ENCODE measurements at regions not wholly inside any gene's neighbourhood (a gene's known extent, or its start where the extent isn't known, plus 50 kb on each side); places are given as distances from the start of the nearest gene placed in this dataset.

DNA sequence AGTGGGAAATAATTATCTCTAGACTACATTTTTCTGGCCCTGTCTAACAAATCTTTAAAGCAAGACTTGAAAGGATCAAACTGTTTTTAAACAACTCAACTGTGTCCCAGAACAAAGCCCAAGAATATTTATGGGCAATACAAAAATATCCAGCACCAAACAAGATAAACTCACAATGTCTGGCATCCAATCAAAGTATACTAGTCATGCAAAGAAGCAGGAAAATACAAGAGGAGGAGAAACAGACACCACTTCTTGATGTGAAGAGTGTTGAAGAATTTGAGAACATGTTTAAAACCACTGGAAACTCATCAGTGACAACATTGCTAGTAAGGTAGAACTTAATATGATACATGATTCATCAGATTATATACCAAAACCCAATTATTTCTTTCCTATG, 66.1 kb upstream of the CDC42EP3 start:
- Histone ChIP-seq H3K4me3 (no peak overlapping the region), H3K36me3 (no peaks in the 10 kb centered on the region), H3K27me3 (replicated peaks; ENCODE audit: insufficient read depth) (no peaks in the 10 kb centered on the region), H3K27ac (peak overlapping the region in 1 of 2 donors; percentile 65), H3K9me3 (no peaks in the 10 kb centered on the region), H3K4me1 (ENCODE audit: control insufficient read depth in 1 of 2, low read depth in 2 of 2) (peaks cover 23 to 71% of the 10 kb centered on the region in 2 donors)
- DNase-seq (ENCODE audit: low spot score) (no peak), ATAC-seq (ENCODE audit: insufficient number of reproducible peaks, low FRiP score, low read depth) (no peak)
- TF ChIP-seq, protein P1, sequence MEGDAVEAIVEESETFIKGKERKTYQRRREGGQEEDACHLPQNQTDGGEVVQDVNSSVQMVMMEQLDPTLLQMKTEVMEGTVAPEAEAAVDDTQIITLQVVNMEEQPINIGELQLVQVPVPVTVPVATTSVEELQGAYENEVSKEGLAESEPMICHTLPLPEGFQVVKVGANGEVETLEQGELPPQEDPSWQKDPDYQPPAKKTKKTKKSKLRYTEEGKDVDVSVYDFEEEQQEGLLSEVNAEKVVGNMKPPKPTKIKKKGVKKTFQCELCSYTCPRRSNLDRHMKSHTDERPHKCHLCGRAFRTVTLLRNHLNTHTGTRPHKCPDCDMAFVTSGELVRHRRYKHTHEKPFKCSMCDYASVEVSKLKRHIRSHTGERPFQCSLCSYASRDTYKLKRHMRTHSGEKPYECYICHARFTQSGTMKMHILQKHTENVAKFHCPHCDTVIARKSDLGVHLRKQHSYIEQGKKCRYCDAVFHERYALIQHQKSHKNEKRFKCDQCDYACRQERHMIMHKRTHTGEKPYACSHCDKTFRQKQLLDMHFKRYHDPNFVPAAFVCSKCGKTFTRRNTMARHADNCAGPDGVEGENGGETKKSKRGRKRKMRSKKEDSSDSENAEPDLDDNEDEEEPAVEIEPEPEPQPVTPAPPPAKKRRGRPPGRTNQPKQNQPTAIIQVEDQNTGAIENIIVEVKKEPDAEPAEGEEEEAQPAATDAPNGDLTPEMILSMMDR (IDR thresholded peaks at IDR 0.05): no peak

DNA sequence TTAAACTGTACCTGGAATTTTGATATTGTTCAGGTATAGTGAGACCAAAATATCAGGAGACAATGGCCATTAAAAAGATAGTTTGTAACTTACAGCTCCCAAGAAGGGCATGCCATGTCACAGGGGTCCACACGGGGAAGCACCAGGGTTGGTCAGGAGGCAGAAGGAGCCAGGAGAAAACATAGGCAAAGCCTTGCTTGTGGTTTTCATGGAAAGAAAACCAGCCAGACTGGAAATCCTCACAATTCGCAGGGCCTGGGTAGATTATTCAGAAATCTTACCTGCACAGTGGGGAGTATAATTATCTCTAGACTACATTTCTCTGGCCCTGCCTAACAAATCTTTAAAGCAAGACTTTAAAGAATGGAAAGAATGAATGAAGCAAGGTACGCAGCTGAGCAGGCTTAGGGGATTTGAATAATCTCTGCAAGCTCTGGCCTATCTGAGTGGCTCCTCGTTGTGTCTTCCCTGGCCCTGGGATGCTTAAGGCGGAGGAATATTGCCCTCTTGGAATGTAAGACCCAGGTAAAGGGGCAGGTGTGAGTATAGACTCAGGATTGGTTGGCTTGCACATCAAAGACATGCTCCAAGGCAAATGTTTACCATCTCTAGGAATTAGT, 66.9 kb upstream of the CDC42EP3 start:
- no peaks in the 10 kb centered on the region for H3K9me3 ChIP-seq
- TF ChIP-seq, protein P1 (IDR thresholded peaks at IDR 0.05): no peak
- ATAC-seq (ENCODE audit: insufficient number of reproducible peaks, low FRiP score, low read depth) (no peak), DNase-seq (ENCODE audit: low spot score) (no peak)
- H3K4me3 ChIP-seq: no peak overlapping the region
- no peak overlapping the region for H3K27ac ChIP-seq
- no peaks in the 10 kb centered on the region for H3K27me3 ChIP-seq (replicated peaks; ENCODE audit: insufficient read depth)
- no peaks in the 10 kb centered on the region for H3K36me3 ChIP-seq
- peaks cover 23 to 70% of the 10 kb centered on the region in 2 donors for H3K4me1 ChIP-seq (ENCODE audit: control insufficient read depth in 1 of 2, low read depth in 2 of 2)

DNA sequence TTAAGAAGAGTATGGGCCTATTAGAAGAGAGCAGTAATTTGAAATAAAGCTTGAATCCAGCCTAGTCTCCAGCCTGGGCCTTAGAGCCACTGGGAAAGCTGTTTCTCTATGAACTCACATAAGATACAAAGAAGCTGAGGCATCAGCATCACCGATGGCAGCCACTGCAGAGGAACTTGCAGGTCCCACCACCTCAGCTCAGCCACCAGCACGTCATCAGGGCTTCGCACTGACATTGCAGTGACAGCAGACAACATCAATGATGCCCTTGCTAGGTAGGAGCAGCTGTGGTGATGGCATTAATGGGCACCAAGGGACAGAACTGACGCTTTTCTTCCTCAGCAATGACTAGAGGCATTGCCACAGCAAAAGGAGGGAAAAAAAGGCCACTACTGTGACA, 67.7 kb upstream of the CDC42EP3 start:
- Histone ChIP-seq H3K4me3 (no peak overlapping the region), H3K36me3 (no peaks in the 10 kb centered on the region), H3K9me3 (no peaks in the 10 kb centered on the region), H3K4me1 (ENCODE audit: control insufficient read depth in 1 of 2, low read depth in 2 of 2) (peaks cover 20 to 63% of the 10 kb centered on the region in 2 donors), H3K27ac (no peak overlapping the region), H3K27me3 (replicated peaks; ENCODE audit: insufficient read depth) (no peaks in the 10 kb centered on the region)
- no peak for DNase-seq (ENCODE audit: low spot score)
- ATAC-seq (ENCODE audit: insufficient number of reproducible peaks, low FRiP score, low read depth): no peak
- TF ChIP-seq, protein P1 (IDR thresholded peaks at IDR 0.05): no peak

DNA sequence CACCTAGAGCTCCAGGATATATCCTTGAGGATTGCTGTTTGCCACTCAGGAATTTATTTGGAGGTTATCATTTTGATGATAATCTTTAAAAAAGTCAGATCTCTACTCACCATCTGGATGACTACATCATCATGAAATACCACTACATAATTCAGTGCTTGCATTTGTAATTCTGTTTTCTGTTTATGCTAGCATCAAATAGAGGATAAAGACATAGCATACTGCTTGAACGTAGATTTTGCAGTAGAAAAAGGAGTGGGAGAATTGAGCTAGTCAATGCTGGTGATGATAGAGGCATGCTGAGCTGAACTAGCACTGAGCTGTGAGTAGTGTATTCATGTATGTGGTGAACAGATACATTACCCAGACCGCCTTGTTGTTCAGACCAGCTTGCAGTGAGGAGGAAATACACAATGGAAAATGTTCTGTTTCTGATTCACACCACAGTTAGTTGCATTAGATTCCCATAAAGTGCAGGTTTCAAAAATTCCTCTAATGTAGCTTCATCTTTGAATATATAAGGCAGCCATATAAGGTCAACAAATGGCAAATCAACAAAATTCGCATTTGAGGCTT, 68.8 kb upstream of the CDC42EP3 start:
- Histone ChIP-seq H3K27ac (peak overlapping the region in 1 of 2 donors; percentile 0), H3K27me3 (replicated peaks; ENCODE audit: insufficient read depth) (no peaks in the 10 kb centered on the region), H3K4me1 (ENCODE audit: control insufficient read depth in 1 of 2, low read depth in 2 of 2) (peaks cover 11 to 55% of the 10 kb centered on the region in 2 donors), H3K36me3 (no peaks in the 10 kb centered on the region), H3K9me3 (no peaks in the 10 kb centered on the region), H3K4me3 (no peak overlapping the region)
- no peak for ATAC-seq (ENCODE audit: insufficient number of reproducible peaks, low FRiP score, low read depth)
- DNase-seq (ENCODE audit: low spot score): no peak
- TF ChIP-seq, protein P1 (IDR thresholded peaks at IDR 0.05): no peak

DNA sequence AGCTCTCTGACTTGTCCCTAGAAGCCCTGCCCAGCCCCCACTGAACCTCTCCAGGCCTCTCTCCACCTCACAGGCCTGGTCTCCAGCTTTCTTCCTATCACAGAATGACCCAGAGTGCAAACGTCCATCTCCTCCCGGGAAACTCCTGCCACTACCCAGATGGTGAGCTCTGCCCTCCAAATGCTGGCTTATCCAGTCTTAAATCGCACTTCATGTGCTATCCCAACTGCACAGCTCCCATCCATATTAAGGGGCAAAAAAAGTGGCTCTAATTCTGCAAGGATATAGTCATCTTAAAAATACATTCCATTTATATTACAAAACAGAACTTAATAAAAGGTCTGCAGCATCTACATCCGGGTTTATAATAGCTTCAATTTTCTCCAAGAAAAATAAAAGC, 70.8 kb upstream of the CDC42EP3 start:
- H3K36me3 ChIP-seq: no peaks in the 10 kb centered on the region
- H3K4me3 ChIP-seq: no peak overlapping the region
- ATAC-seq (ENCODE audit: insufficient number of reproducible peaks, low FRiP score, low read depth) (peak; percentile 79), DNase-seq (ENCODE audit: low spot score) (no peak)
- H3K27ac ChIP-seq: peak overlapping the region; percentile 82 to 96
- no peaks in the 10 kb centered on the region for H3K27me3 ChIP-seq (replicated peaks; ENCODE audit: insufficient read depth)
- H3K9me3 ChIP-seq: no peaks in the 10 kb centered on the region
- peaks cover 12 to 52% of the 10 kb centered on the region in 2 donors for H3K4me1 ChIP-seq (ENCODE audit: control insufficient read depth in 1 of 2, low read depth in 2 of 2)
- TF ChIP-seq, protein P1 (IDR thresholded peaks at IDR 0.05): no peak

Measured in thoracic aorta (tissue), 2 donors.